ENCODE measurements at regions not wholly inside any gene's neighbourhood (a gene's known extent, or its start where the extent isn't known, plus 50 kb on each side); places are given as distances from the start of the nearest gene placed in this dataset.
"Not testable (repeated sequence)": the region's sequence is repeated elsewhere in the genome, so short reads cannot be mapped to it uniquely, and the experiment has no call there.

- DNase-seq (ENCODE audit: low read depth, low spot score): peak; percentile 67
These were observed 237.2 kb downstream of the TOX3 start for GRCh38 chr16:52309446-52310416.

DNA sequence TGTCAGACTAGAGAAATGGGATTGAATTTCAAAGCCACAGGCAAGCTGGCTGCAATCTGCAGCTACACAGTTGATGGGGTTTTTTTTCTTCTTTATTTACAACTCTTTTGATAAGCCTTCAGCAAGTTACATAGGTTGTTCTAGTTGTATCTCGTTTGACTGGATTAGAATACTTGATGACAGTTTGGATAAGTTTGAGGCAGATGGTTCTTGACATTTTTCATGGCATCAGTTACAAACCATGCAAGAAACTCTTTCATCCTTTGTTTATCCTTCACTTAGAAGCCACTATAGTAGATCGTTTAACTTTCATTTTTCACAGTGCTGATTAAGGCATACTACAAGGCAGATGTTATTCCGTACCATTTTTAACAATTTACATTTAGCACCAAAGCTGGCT, 238.9 kb downstream of the TOX3 start:
- peak; percentile 11 for DNase-seq (ENCODE audit: low read depth, low spot score)

GRCh38 chr16:52301026-52301425, 245.9 kb downstream of the TOX3 start:
- no peak for DNase-seq (ENCODE audit: low read depth, low spot score)

DNA sequence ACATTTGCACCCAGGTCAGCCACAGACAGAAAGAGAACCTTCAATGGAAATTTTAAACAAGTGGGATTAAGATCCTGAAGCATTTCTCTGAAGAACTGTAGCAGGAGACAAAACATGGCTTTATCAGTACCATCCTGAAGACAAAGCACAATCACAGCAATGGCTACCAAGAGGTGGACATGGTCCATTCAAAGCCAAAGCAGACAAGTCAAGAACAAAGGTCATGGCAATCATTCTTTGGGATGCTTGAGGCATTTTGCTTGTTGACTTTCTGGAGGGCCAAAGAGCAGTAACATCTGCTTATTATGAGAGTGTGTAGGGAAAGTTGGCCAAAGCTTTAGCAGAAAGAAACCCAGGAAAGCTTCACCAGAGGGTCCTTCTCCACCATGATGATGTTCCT, 248.2 kb downstream of the TOX3 start:
- no peak for DNase-seq (ENCODE audit: low read depth, low spot score)

GRCh38 chr16:52296706-52297315, 250.1 kb downstream of the TOX3 start:
- not testable (repeated sequence) for DNase-seq (ENCODE audit: low read depth, low spot score)

GRCh38 chr16:52296076-52296475, 250.9 kb downstream of the TOX3 start:
- no peak for DNase-seq (ENCODE audit: low read depth, low spot score)

DNA sequence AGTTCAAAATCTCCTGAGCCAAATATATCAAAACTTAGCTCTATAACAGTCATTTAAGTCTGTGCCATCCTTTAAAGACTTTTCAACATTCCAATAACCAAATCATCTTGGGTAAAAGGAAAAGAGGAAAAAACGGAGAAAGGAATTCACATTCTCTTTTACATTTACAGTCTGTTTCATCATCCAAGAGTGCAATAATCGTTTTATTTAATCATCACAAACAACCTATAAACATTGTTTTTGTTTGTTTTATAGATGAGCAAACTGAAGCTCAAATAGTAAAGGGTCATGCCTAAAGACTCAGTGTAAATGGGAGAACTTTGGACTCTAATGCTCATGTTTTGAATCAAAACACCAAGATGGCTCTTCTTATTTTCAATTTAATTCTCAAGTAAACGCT, 252.3 kb downstream of the TOX3 start:
- DNase-seq (ENCODE audit: low read depth, low spot score): no peak

GRCh38 chr16:52293204-52293603, 253.7 kb downstream of the TOX3 start:
- no peak for DNase-seq (ENCODE audit: low read depth, low spot score)

DNA sequence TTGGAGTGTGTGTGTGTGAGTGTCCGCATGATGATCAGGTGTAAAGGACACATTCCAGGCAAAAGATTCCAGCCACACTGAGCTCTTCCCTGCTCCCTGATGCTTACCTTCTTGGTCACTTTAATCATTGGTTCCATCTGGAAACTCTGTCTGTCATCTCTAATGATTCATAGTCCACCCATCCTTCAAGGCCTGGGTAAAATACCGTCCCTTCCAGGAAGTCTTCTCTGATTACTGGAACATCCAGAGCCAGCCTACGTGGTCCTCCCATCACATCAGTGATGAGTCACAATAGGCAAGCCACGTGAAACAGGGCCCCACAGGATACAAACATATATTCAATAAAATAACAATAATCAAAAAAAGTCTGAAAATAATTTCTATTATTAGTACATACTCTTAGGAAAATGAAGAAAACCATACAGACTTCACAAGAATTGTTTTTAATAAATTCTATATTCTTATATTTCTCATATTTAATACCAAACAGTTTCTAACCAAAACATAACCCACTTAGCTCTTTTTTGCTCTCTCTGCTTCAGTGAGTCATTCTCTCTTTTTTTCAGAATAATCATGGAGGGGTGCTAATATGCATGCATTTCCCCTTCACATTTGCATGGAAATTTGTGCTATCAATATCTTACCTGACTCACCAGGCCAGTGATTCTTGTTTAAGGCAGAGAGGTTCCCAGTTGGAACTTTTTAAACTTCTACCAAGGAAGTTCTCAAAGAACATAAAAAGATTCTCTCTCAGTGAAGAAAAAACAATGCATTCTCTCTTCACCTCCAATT, 263.2 kb downstream of the TOX3 start:
- peak; percentile 23 for DNase-seq (ENCODE audit: low read depth, low spot score)

DNA sequence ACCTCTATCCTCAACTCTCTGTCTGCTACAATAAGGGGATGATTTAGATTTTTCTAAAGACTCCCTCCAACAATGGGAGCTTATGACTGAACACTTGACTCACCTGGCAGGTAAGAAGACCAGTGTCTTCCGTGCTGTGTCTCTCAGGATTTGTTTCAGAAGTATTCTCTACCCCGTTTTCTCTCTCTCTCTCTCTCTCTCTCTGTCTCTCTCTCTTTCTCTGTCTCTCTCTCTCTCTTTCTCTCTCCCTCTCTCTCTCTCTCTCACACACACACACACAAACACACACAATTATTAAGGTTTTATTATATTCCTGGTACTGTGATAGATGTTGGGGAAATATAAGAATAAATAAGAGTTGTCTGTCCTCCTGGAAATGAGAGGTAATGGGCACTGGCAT, 263.9 kb downstream of the TOX3 start:
- DNase-seq (ENCODE audit: low read depth, low spot score): peak; percentile 35

- DNase-seq (ENCODE audit: low read depth, low spot score): no peak
These were observed 266.9 kb downstream of the TOX3 start for GRCh38 chr16:52280086-52280485.

GRCh38 chr16:52271088-52271750, 275.7 kb downstream of the TOX3 start:
- no peak for DNase-seq (ENCODE audit: low read depth, low spot score)

DNA sequence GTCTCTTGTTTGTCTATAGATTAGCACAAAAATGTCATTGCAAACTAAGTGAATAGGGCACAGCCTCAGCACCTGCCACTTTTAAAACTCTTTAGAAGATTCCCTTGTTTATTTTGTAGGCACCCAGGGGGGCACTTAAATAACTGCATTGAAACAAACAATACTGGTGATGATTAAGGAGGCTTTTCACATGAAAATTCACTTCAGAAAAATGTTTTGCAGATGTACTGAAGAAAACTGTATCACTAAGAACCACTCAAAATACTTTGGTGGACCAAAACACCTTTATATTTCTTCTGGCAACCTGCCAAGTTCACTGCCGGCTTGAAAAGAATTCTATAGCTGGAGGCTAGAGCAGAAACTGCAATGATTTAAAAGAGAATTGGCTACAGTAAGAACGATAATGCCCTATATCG, 281.5 kb downstream of the TOX3 start:
- DNase-seq (ENCODE audit: low read depth, low spot score): peak; percentile 37

- no peak for DNase-seq (ENCODE audit: low read depth, low spot score)
These were observed 289.4 kb downstream of the TOX3 start for GRCh38 chr16:52257534-52257933.

GRCh38 chr16:52256310-52257078, 290.4 kb downstream of the TOX3 start:
- DNase-seq (ENCODE audit: low read depth, low spot score): no peak

GRCh38 chr16:52254746-52255145, 292.2 kb downstream of the TOX3 start:
- no peak for DNase-seq (ENCODE audit: low read depth, low spot score)

GRCh38 chr16:52252680-52253079, 294.3 kb downstream of the TOX3 start:
- no peak for DNase-seq (ENCODE audit: low read depth, low spot score)

DNA sequence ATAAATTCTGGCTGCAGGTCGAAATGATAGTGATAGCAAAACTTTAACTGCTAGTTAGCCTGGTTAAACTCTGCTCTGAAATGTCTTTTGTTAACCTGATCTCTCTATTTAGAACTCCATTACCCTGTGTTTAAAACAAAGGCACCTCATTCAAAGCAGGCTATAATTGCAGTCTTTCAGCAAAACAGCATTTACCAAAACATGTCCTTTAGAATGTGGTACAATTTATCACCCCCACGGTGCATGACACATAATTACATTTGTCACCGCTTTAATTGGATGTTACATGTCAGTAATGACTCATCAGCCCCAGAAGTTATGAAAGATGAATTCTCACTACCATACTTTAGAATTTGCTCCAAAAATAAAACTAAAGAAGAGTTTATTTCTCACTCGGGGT, 295.4 kb downstream of the TOX3 start:
- peak; percentile 26 for DNase-seq (ENCODE audit: low read depth, low spot score)

DNA sequence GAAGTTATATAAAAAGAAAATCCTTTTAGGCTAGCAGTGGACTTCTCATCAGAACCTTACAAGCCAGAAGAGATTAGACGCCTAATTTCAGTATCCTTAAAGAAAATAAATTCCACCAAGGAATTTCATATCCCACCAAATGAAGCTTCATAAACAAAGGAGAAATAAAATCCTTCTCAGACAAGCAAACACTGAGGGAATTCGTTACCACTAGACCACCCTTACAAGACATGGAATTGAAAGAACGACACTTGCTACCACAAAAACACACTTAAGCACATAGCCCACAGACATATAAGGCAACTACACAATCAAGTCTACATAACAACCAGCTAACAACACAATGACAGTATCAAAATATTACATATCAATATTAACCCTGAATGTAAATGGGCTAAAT, 299.2 kb downstream of the TOX3 start:
- DNase-seq (ENCODE audit: low read depth, low spot score): no peak

- no peak for DNase-seq (ENCODE audit: low read depth, low spot score)
These were observed 308.2 kb downstream of the TOX3 start for GRCh38 chr16:52238710-52239109.

GRCh38 chr16:52237823-52238222, 309.1 kb downstream of the TOX3 start:
- no peak for DNase-seq (ENCODE audit: low read depth, low spot score)
